GM21717 (cell line): ENCODE measurements at regions not wholly inside any gene's neighbourhood (a gene's known extent, or its start where the extent isn't known, plus 50 kb on each side); places are given as distances from the start of the nearest gene placed in this dataset.
"Not testable (repeated sequence)": the region's sequence is repeated elsewhere in the genome, so short reads cannot be mapped to it uniquely, and the experiment has no call there.

Experiments
- ATAC-seq: cut with Tn5 transposase; IDR thresholded peaks from one replicate; pipeline ENCODE4 v1.9.1; 2021; ENCODE audit warnings: mild to moderate bottlenecking, moderate library complexity; ENCODE audit not compliant: unreplicated experiment

- no peak for ATAC-seq
Observed at GRCh38 chr18:25590456-25590855, 238.5 kb upstream of the ZNF521 start.

GRCh38 chr18:25587545-25587944 is 235.6 kb upstream of the ZNF521 start:
- no peak for ATAC-seq

GRCh38 chr18:25568986-25569385 is 217.0 kb upstream of the ZNF521 start:
- ATAC-seq: no peak

GRCh38 chr18:25563816-25564683 is 212.1 kb upstream of the ZNF521 start:
- ATAC-seq: no peak

- ATAC-seq: no peak
Observed at GRCh38 chr18:25563346-25563745, 211.4 kb upstream of the ZNF521 start.

GRCh38 chr18:25561918-25562317 is 210.0 kb upstream of the ZNF521 start:
- no peak for ATAC-seq

- ATAC-seq: no peak
Observed at GRCh38 chr18:25560369-25560768, 208.4 kb upstream of the ZNF521 start.

- ATAC-seq: no peak
Observed at GRCh38 chr18:25557011-25557410, 205.0 kb upstream of the ZNF521 start.

GRCh38 chr18:25553631-25554263 is 201.8 kb upstream of the ZNF521 start:
- ATAC-seq: no peak

GRCh38 chr18:25544546-25545287 is 192.8 kb upstream of the ZNF521 start:
- no peak for ATAC-seq

- no peak for ATAC-seq
Observed at GRCh38 chr18:25538175-25538922, 186.4 kb upstream of the ZNF521 start.

- ATAC-seq: no peak
Observed at GRCh38 chr18:25535495-25535894, 183.5 kb upstream of the ZNF521 start.

- no peak for ATAC-seq
Observed at GRCh38 chr18:25534401-25534800, 182.4 kb upstream of the ZNF521 start.

GRCh38 chr18:25533218-25533617 is 181.3 kb upstream of the ZNF521 start:
- no peak for ATAC-seq

- no peak for ATAC-seq
Observed at GRCh38 chr18:25531207-25531606, 179.2 kb upstream of the ZNF521 start.

GRCh38 chr18:25525789-25526188 is 173.8 kb upstream of the ZNF521 start:
- not testable (repeated sequence) for ATAC-seq

GRCh38 chr18:25518716-25519053 is 166.7 kb upstream of the ZNF521 start:
- ATAC-seq: peak; percentile 97

- ATAC-seq: peak; percentile 37
Observed at GRCh38 chr18:25517881-25518715, 166.1 kb upstream of the ZNF521 start.

- ATAC-seq: no peak
Observed at GRCh38 chr18:25516747-25517498, 165.0 kb upstream of the ZNF521 start.
